ENCODE measurements at regions not wholly inside any gene's neighbourhood (a gene's known extent, or its start where the extent isn't known, plus 50 kb on each side); places are given as distances from the start of the nearest gene placed in this dataset.
A peak's percentile ranks its signal among the peaks of the same experiment; 100 is the strongest.

DNA sequence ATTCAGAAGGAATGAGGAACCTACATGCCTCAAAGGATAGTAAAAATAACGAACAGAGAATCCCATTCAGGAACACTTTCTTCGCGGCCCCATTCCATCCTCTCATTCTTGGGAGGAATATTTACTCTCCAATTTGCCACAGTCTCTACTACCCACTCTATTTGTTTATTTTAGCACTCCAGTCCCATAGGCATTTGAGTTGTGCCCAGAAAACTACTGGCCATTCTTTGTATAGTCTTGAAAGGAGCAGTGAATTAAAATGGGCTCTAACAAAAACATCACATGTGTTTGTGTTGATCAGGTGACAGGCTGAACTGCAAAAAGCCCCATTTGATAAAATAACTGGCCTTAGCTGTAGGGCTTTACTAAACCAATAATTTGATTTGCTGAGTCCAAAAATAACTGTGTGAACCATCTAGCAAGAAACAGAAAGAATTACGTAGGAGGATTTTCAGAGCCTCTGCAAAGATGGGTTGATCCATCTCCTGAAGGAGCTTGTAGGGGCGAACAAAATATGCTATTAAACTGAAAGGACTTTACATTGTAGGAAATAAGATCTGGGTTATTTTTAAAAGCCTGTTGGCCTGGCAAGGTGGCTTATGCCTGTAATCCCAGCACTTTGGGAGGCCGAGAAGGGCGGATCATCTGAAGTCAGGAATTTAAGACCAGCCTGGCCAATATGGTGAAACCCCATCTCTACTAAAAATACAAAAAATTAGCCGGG lies 142.3 kb upstream of the CPNE8 start:
- FAIRE-seq, result no peak

DNA sequence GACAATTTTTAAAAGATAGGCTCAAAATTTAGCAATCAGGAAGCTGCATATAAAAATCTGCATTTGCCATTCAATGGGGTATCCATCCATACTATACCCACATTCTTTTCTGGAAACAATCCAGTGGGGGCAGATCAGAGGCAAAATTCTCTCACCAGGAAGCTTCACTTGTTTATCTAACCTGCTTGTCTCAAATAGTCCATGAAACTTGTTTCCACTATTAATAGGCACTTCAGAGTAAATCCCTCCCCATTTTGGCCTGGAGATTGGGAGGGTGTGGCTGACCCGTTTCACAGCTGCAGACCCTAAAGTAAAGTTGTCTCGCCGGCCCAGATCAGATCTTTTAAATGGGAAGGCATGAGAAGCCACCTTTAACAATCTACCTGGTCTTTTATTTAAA lies 139.4 kb upstream of the CPNE8 start:
- no peak for DNase-seq
- WGBS, 3 donors, result 42 to 63% (median 53%) methylated on average over 3 of the region's 3 CpGs
- Histone ChIP-seq H3K27me3 (ENCODE audit: control insufficient read depth in 3 of 3, insufficient read depth in 3 of 3, low read length in 3 of 3) (no peaks in the 10 kb centered on the region), H3K27ac (ENCODE audit: low read depth in 1 of 3, low read length in 2 of 3) (no peak overlapping the region), H3K4me3 (ENCODE audit: low read depth in 1 of 3, low read length in 3 of 3) (no peak overlapping the region), H3K9me3 (ENCODE audit: control insufficient read depth in 2 of 2, insufficient read depth in 1 of 2, low read depth in 1 of 2, low read length in 1 of 2) (no peaks in the 10 kb centered on the region), H3K36me3 (ENCODE audit: control insufficient read depth in 3 of 3, insufficient read depth in 2 of 3, low read depth in 1 of 3, low read length in 3 of 3) (no peaks in the 10 kb centered on the region), H3K4me1 (ENCODE audit: control insufficient read depth in 3 of 3, insufficient read depth in 2 of 3, low read depth in 1 of 3, low read length in 2 of 3) (no peaks in the 10 kb centered on the region)
- no peak for FAIRE-seq

More for the DNA sequence above, 142.3 kb upstream of the CPNE8 start:
- WGBS, 3 donors, result 90% methylated on average over 8 of the region's 8 CpGs
- Histone ChIP-seq H3K36me3 (ENCODE audit: control insufficient read depth in 3 of 3, insufficient read depth in 2 of 3, low read depth in 1 of 3, low read length in 3 of 3) (no peaks in the 10 kb centered on the region), H3K4me3 (ENCODE audit: low read depth in 1 of 3, low read length in 3 of 3) (no peak overlapping the region), H3K27ac (ENCODE audit: low read depth in 1 of 3, low read length in 2 of 3) (no peak overlapping the region), H3K9me3 (ENCODE audit: control insufficient read depth in 2 of 2, insufficient read depth in 1 of 2, low read depth in 1 of 2, low read length in 1 of 2) (no peaks in the 10 kb centered on the region), H3K4me1 (ENCODE audit: control insufficient read depth in 3 of 3, insufficient read depth in 2 of 3, low read depth in 1 of 3, low read length in 2 of 3) (no peaks in the 10 kb centered on the region), H3K27me3 (ENCODE audit: control insufficient read depth in 3 of 3, insufficient read depth in 3 of 3, low read length in 3 of 3) (no peaks in the 10 kb centered on the region)
- DNase-seq, result no peak

DNA sequence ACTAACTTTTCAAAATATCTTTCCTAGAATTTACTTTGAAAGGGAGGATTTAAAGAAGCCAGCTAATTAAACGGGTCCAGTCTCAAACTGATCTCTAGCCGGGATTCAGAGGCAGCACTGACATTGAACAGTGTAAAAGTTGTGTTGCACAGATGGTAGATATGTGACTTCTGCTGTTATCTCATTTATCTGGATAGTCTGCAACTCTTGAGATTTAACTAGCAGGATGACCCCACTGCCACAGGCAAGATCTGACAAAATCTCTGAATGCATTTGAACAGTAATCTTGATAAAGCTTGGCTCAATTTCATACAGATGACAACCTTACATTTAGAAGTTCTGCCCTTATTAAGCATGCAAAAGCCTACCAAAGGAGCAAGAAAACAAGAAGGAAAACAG lies 138.0 kb upstream of the CPNE8 start:
- FAIRE-seq, result no peak
- Histone ChIP-seq H3K27me3 (ENCODE audit: control insufficient read depth in 3 of 3, insufficient read depth in 3 of 3, low read length in 3 of 3) (no peaks in the 10 kb centered on the region), H3K27ac (ENCODE audit: low read depth in 1 of 3, low read length in 2 of 3) (no peak overlapping the region), H3K36me3 (ENCODE audit: control insufficient read depth in 3 of 3, insufficient read depth in 2 of 3, low read depth in 1 of 3, low read length in 3 of 3) (no peaks in the 10 kb centered on the region), H3K9me3 (ENCODE audit: control insufficient read depth in 2 of 2, insufficient read depth in 1 of 2, low read depth in 1 of 2, low read length in 1 of 2) (no peaks in the 10 kb centered on the region), H3K4me1 (ENCODE audit: control insufficient read depth in 3 of 3, insufficient read depth in 2 of 3, low read depth in 1 of 3, low read length in 2 of 3) (no peaks in the 10 kb centered on the region), H3K4me3 (ENCODE audit: low read depth in 1 of 3, low read length in 3 of 3) (no peak overlapping the region)
- no peak for DNase-seq
- WGBS, 3 donors, result 6 to 28% (median 21%) methylated on average over 2 of the region's 2 CpGs

DNA sequence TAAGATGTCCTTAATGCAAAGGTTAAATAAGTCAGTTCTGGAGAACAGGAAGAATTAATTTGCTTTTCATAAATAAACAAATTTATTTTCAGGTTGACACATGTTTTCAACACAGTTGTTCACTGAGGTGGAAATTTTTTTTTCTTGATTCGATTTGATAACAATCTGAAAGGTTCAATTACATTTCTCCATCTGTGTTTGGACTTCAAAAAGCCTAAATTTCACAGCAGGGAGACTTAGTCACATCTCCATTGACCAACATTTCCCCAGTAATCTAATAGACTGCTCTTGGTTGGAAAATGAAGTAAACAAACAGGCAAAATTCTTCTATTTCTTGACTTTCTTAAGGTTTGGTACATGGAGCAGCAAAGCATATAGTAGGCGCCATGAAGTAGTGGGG lies 134.9 kb upstream of the CPNE8 start:
- Histone ChIP-seq H3K27me3 (ENCODE audit: control insufficient read depth in 3 of 3, insufficient read depth in 3 of 3, low read length in 3 of 3) (no peaks in the 10 kb centered on the region), H3K9me3 (ENCODE audit: control insufficient read depth in 2 of 2, insufficient read depth in 1 of 2, low read depth in 1 of 2, low read length in 1 of 2) (no peaks in the 10 kb centered on the region), H3K27ac (ENCODE audit: low read depth in 1 of 3, low read length in 2 of 3) (no peak overlapping the region), H3K4me3 (ENCODE audit: low read depth in 1 of 3, low read length in 3 of 3) (no peak overlapping the region), H3K4me1 (ENCODE audit: control insufficient read depth in 3 of 3, insufficient read depth in 2 of 3, low read depth in 1 of 3, low read length in 2 of 3) (peaks cover 0 to 6% (median 0%) of the 10 kb centered on the region in 3 donors), H3K36me3 (ENCODE audit: control insufficient read depth in 3 of 3, insufficient read depth in 2 of 3, low read depth in 1 of 3, low read length in 3 of 3) (no peaks in the 10 kb centered on the region)
- FAIRE-seq (no peak), DNase-seq (no peak)
- WGBS, 3 donors, result 74 to 86% (median 76%) methylated on average over 2 of the region's 2 CpGs

DNA sequence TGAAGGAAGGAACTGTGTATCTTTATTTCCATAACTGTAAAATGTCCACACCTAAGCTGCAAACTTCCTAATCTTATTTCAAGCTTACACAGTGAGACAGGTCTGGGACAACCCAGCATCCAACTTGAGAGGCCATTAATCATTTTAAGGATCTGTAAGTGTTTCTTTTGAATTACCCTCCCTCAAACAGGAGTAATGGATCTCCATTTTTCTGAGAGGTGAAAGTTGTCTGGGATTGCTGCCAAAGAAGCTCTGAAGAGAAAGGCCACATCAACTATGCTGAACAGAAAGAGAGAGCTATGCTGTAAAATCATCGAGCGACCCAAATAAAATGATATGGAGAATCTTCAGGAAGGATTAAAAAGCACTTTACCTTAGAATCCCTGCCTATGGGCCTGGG lies 131.7 kb upstream of the CPNE8 start:
- no peak overlapping the region for H3K27ac ChIP-seq (ENCODE audit: low read depth in 1 of 3, low read length in 2 of 3)
- H3K27me3 ChIP-seq (ENCODE audit: control insufficient read depth in 3 of 3, insufficient read depth in 3 of 3, low read length in 3 of 3), result no peaks in the 10 kb centered on the region
- no peaks in the 10 kb centered on the region for H3K36me3 ChIP-seq (ENCODE audit: control insufficient read depth in 3 of 3, insufficient read depth in 2 of 3, low read depth in 1 of 3, low read length in 3 of 3)
- no peak overlapping the region for H3K4me3 ChIP-seq (ENCODE audit: low read depth in 1 of 3, low read length in 3 of 3)
- H3K4me1 ChIP-seq (ENCODE audit: control insufficient read depth in 3 of 3, insufficient read depth in 2 of 3, low read depth in 1 of 3, low read length in 2 of 3), result peaks cover 0 to 6% (median 0%) of the 10 kb centered on the region in 3 donors
- 88 to 93% (median 89%) methylated on average over 2 of the region's 2 CpGs for WGBS, 3 donors
- DNase-seq (peak in 1 of 2 donors; percentile 21), FAIRE-seq (no peak)
- no peaks in the 10 kb centered on the region for H3K9me3 ChIP-seq (ENCODE audit: control insufficient read depth in 2 of 2, insufficient read depth in 1 of 2, low read depth in 1 of 2, low read length in 1 of 2)

DNA sequence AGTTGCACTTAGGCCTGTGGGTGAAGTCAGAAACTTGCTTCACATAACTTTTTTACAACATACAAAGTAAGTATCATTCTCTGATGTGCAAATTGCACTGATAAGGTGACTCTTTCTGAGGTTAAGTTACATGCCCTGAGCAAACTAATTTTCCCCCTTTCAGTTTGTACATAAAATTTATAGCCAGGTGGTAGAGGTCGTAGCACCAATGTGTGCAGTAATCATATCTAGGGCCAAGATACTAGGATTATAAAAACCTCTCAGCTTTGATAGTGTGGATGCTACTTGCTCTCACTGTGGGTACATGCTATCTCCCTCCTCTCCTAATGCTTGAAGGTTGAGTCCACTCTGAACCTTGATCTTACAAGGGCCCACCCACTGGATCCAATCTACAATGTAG lies 130.7 kb upstream of the CPNE8 start:
- WGBS, 3 donors, result 14 to 38% (median 20%) methylated on average over 1 of the region's 1 CpG
- peak; percentile 69 to 72 for DNase-seq
- FAIRE-seq, result no peak

DNA sequence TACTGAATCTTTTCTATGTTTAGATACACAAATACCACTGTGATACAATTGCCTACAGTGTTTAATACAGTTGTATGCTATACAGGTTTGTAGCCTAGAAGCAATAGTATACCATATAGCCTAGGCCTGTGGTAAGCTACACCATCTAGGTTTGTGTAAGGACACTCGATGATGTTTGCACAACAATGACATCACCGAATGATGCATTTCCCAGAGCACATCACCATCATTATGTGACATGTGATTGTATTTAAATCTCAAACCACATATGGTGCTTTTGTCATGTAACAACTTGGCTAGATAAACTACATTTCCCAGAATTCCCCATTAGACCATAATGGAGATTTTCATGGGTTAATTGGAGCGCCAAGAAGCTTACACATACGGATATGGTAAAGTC lies 128.4 kb upstream of the CPNE8 start:
- FAIRE-seq (no peak), DNase-seq (no peak)
- 79 to 94% (median 86%) methylated on average over 4 of the region's 4 CpGs for WGBS, 3 donors
- H3K36me3 ChIP-seq (ENCODE audit: control insufficient read depth in 3 of 3, insufficient read depth in 2 of 3, low read depth in 1 of 3, low read length in 3 of 3), result no peaks in the 10 kb centered on the region
- no peak overlapping the region for H3K4me3 ChIP-seq (ENCODE audit: low read depth in 1 of 3, low read length in 3 of 3)
- H3K27me3 ChIP-seq (ENCODE audit: control insufficient read depth in 3 of 3, insufficient read depth in 3 of 3, low read length in 3 of 3), result no peaks in the 10 kb centered on the region
- H3K27ac ChIP-seq (ENCODE audit: low read depth in 1 of 3, low read length in 2 of 3), result no peak overlapping the region
- H3K4me1 ChIP-seq (ENCODE audit: control insufficient read depth in 3 of 3, insufficient read depth in 2 of 3, low read depth in 1 of 3, low read length in 2 of 3), result peaks cover 0 to 6% (median 0%) of the 10 kb centered on the region in 3 donors
- no peaks in the 10 kb centered on the region for H3K9me3 ChIP-seq (ENCODE audit: control insufficient read depth in 2 of 2, insufficient read depth in 1 of 2, low read depth in 1 of 2, low read length in 1 of 2)

More for the DNA sequence above, 130.7 kb upstream of the CPNE8 start:
- Histone ChIP-seq H3K4me1 (ENCODE audit: control insufficient read depth in 3 of 3, insufficient read depth in 2 of 3, low read depth in 1 of 3, low read length in 2 of 3) (peaks cover 0 to 6% (median 0%) of the 10 kb centered on the region in 3 donors), H3K36me3 (ENCODE audit: control insufficient read depth in 3 of 3, insufficient read depth in 2 of 3, low read depth in 1 of 3, low read length in 3 of 3) (no peaks in the 10 kb centered on the region), H3K9me3 (ENCODE audit: control insufficient read depth in 2 of 2, insufficient read depth in 1 of 2, low read depth in 1 of 2, low read length in 1 of 2) (no peaks in the 10 kb centered on the region), H3K27ac (ENCODE audit: low read depth in 1 of 3, low read length in 2 of 3) (no peak overlapping the region), H3K4me3 (ENCODE audit: low read depth in 1 of 3, low read length in 3 of 3) (no peak overlapping the region), H3K27me3 (ENCODE audit: control insufficient read depth in 3 of 3, insufficient read depth in 3 of 3, low read length in 3 of 3) (no peaks in the 10 kb centered on the region)

DNA sequence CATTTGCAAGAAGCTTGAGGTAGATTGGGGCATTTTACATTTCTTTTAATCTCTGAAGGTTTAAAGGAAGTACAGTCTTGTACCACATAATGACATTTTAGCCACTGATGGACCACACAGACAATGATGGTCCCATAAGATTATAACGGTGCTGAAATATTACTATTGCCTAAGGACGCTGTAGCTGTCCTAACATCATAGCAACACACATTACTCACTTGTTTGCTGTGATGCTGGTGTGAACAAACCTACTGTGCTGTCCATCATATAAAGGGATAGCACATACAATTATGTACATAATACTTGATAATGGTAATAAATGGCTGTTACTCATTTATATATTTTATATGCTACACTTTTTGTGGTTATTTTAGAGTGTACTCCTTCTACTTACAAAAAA lies 127.1 kb upstream of the CPNE8 start:
- Histone ChIP-seq H3K36me3 (ENCODE audit: control insufficient read depth in 3 of 3, insufficient read depth in 2 of 3, low read depth in 1 of 3, low read length in 3 of 3) (no peaks in the 10 kb centered on the region), H3K4me3 (ENCODE audit: low read depth in 1 of 3, low read length in 3 of 3) (no peak overlapping the region), H3K27ac (ENCODE audit: low read depth in 1 of 3, low read length in 2 of 3) (no peak overlapping the region), H3K27me3 (ENCODE audit: control insufficient read depth in 3 of 3, insufficient read depth in 3 of 3, low read length in 3 of 3) (no peaks in the 10 kb centered on the region), H3K9me3 (ENCODE audit: control insufficient read depth in 2 of 2, insufficient read depth in 1 of 2, low read depth in 1 of 2, low read length in 1 of 2) (no peaks in the 10 kb centered on the region), H3K4me1 (ENCODE audit: control insufficient read depth in 3 of 3, insufficient read depth in 2 of 3, low read depth in 1 of 3, low read length in 2 of 3) (peaks cover 0 to 6% (median 0%) of the 10 kb centered on the region in 3 donors)
- WGBS, 3 donors, result 80 to 88% (median 84%) methylated on average over 2 of the region's 2 CpGs
- FAIRE-seq, result no peak
- DNase-seq, result no peak

DNA sequence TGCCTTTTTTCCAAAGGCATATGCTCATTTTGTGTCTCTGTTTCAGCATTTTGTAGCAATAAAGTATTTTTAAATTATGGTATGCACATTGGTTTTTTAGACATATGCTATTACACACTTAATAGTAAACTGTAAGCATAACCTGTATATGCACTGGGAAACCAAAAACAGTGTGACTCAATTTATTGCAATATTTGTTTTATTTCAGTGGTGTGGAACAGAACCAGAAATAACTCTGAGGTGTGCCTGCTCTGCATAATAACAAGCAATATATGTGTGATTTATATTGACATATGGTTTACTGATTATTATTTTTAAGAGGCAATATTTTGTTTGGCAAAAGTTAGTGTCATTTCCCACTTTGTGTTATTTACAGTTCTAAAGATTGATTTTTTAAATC lies 126.6 kb upstream of the CPNE8 start:
- no peaks in the 10 kb centered on the region for H3K9me3 ChIP-seq (ENCODE audit: control insufficient read depth in 2 of 2, insufficient read depth in 1 of 2, low read depth in 1 of 2, low read length in 1 of 2)
- peaks cover 0 to 6% (median 0%) of the 10 kb centered on the region in 3 donors for H3K4me1 ChIP-seq (ENCODE audit: control insufficient read depth in 3 of 3, insufficient read depth in 2 of 3, low read depth in 1 of 3, low read length in 2 of 3)
- no peak overlapping the region for H3K4me3 ChIP-seq (ENCODE audit: low read depth in 1 of 3, low read length in 3 of 3)
- DNase-seq, result no peak
- FAIRE-seq, result no peak
- no peaks in the 10 kb centered on the region for H3K27me3 ChIP-seq (ENCODE audit: control insufficient read depth in 3 of 3, insufficient read depth in 3 of 3, low read length in 3 of 3)
- H3K27ac ChIP-seq (ENCODE audit: low read depth in 1 of 3, low read length in 2 of 3), result no peak overlapping the region
- H3K36me3 ChIP-seq (ENCODE audit: control insufficient read depth in 3 of 3, insufficient read depth in 2 of 3, low read depth in 1 of 3, low read length in 3 of 3), result no peaks in the 10 kb centered on the region
